Natural killer cell treated with Interleukin-12 subunit alpha and Interleukin-12 subunit beta and Interleukin-15 and Interleukin-18, amount 100 ng/mL, for 72 hours (primary cell): ENCODE measurements at regions not wholly inside any gene's neighbourhood (a gene's known extent, or its start where the extent isn't known, plus 50 kb on each side); places are given as distances from the start of the nearest gene placed in this dataset.
A peak's percentile ranks its signal among the peaks of the same experiment; 100 is the strongest.
"Not testable (repeated sequence)": the region's sequence is repeated elsewhere in the genome, so short reads cannot be mapped to it uniquely, and the experiment has no call there.

ENCODE experiments used
- ATAC-seq, 2 donors: fragments of 150-1000 bp; cut with Tn5 transposase in 1 of 2; sonication (Bioruptor Pico), chemical (Tn5 transposase) in 1 of 2; 2 replicates each; pipeline ENCODE4 v1.10.0; 2021
- DNase-seq: peaks from one replicate; pipeline ENCODE4 v3.0.0; 2022; ENCODE audit warnings: low spot score
- H3K27ac Mint-ChIP-seq, 2 donors: 1 replicate in 1 of 2; 2 replicates in 1 of 2; pipeline ENCODE4 v1.8.0; 2022; ENCODE audit warnings: mixed read lengths in 2 of 2, mild to moderate bottlenecking in 1 of 2, moderate library complexity in 1 of 2
- H3K27me3 Mint-ChIP-seq, 2 donors: 1 replicate in 1 of 2; 2 replicates in 1 of 2; pipeline ENCODE4 v1.8.0; 2022; ENCODE audit warnings: mixed read lengths in 2 of 2
- H3K36me3 Mint-ChIP-seq: one replicate; pipeline ENCODE4 v1.8.0; 2022; ENCODE audit warnings: mixed read lengths
- H3K4me1 Mint-ChIP-seq, 2 donors: 1 replicate in 1 of 2; 2 replicates in 1 of 2; pipeline ENCODE4 v1.8.0; 2022; ENCODE audit warnings: low read depth in 2 of 2, mixed read lengths in 2 of 2, mild to moderate bottlenecking in 1 of 2
- H3K4me3 Mint-ChIP-seq: one replicate; pipeline ENCODE4 v1.8.0; 2022; ENCODE audit warnings: mixed read lengths
- H3K9me3 Mint-ChIP-seq: 2 replicates; pipeline ENCODE4 v1.8.0; 2022; ENCODE audit warnings: mixed read lengths

- H3K4me3 Mint-ChIP-seq = no peak overlapping the region
- H3K4me1 Mint-ChIP-seq = no peaks in the 10 kb centered on the region
- no peaks in the 10 kb centered on the region for H3K27me3 Mint-ChIP-seq
- no peaks in the 10 kb centered on the region for H3K9me3 Mint-ChIP-seq
- DNase-seq (no peak), ATAC-seq (no peak)
- no peaks in the 10 kb centered on the region for H3K36me3 Mint-ChIP-seq
- H3K27ac Mint-ChIP-seq = no peak overlapping the region
Measured at GRCh38 chr6:141521440-141521839, 611.3 kb upstream of the GJE1 start.

GRCh38 chr6:141513830-141514229 is 618.9 kb upstream of the GJE1 start:
- Mint-ChIP-seq H3K4me1 (peaks cover 8 to 10% of the 10 kb centered on the region in 2 donors), H3K36me3 (no peaks in the 10 kb centered on the region), H3K27me3 (no peaks in the 10 kb centered on the region), H3K4me3 (peak overlapping the region; percentile 60), H3K9me3 (no peaks in the 10 kb centered on the region), H3K27ac (no peak overlapping the region)
- no peak for ATAC-seq
- DNase-seq = no peak

DNA sequence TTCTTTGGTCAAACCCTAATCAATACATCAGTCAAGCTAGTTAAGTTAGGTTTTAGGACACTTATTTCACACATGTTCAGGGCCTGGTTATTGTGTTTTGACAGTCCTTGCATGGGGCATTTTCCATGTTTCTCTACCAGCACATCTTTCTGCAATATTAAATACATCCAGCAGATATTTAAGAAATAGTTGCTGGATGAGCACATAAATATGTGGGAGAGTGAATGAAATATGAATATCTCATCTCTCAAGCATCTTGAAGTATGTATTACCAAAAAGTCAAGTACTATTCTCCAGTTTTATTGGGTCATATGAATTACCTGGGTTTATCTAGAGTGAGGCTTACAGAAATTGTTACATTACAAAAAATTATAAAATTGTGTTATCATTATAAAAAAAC is 621.9 kb upstream of the GJE1 start:
- ATAC-seq (no peak), DNase-seq (no peak)
- Mint-ChIP-seq H3K4me1 (peaks cover 8 to 10% of the 10 kb centered on the region in 2 donors), H3K4me3 (no peak overlapping the region), H3K36me3 (peaks cover 11% of the 10 kb centered on the region), H3K9me3 (peaks cover 8% of the 10 kb centered on the region), H3K27me3 (no peaks in the 10 kb centered on the region), H3K27ac (no peak overlapping the region)

- not testable (repeated sequence) for H3K4me1 Mint-ChIP-seq, H3K4me3 Mint-ChIP-seq, ATAC-seq, DNase-seq, H3K27ac Mint-ChIP-seq, H3K27me3 Mint-ChIP-seq
- Mint-ChIP-seq H3K9me3 (peaks cover 12% of the 10 kb centered on the region), H3K36me3 (peaks cover 21% of the 10 kb centered on the region)
Measured at GRCh38 chr6:141506062-141506461, 626.7 kb upstream of the GJE1 start.

DNA sequence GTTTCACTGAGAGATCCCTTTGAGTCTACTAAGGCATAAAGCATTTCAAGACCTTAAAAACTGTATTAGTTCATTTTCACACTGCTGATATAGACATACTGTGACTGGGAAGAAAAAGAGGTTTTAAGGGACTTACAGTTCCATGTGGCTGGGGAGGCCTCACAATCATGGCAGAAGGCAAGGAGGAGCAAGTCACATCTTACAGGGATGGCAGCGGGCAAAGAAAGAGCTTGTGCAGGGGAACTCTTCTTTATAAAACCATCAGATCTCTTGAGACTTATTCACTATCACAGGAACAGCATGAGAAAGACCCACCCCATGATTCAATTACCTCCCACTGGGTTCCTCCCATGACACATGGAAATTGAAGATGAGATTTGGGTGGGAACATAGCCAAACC is 628.4 kb upstream of the GJE1 start:
- H3K27ac Mint-ChIP-seq, DNase-seq, H3K27me3 Mint-ChIP-seq, H3K4me1 Mint-ChIP-seq, ATAC-seq, H3K4me3 Mint-ChIP-seq: not testable (repeated sequence)
- Mint-ChIP-seq H3K9me3 (peaks cover 12% of the 10 kb centered on the region), H3K36me3 (peaks cover 21% of the 10 kb centered on the region)

- H3K4me3 Mint-ChIP-seq = no peak overlapping the region
- no peak for ATAC-seq
- H3K4me1 Mint-ChIP-seq = no peaks in the 10 kb centered on the region
- peaks cover 16% of the 10 kb centered on the region for H3K36me3 Mint-ChIP-seq
- DNase-seq = no peak
- no peak overlapping the region for H3K27ac Mint-ChIP-seq
- H3K27me3 Mint-ChIP-seq = no peaks in the 10 kb centered on the region
- H3K9me3 Mint-ChIP-seq = peaks cover 9% of the 10 kb centered on the region
Measured at GRCh38 chr6:141501616-141502015, 631.1 kb upstream of the GJE1 start.

- Mint-ChIP-seq H3K27ac (no peak overlapping the region), H3K36me3 (peaks cover under 1% of the 10 kb centered on the region), H3K4me1 (no peaks in the 10 kb centered on the region), H3K9me3 (no peaks in the 10 kb centered on the region), H3K4me3 (no peak overlapping the region), H3K27me3 (no peaks in the 10 kb centered on the region)
- no peak for DNase-seq
- no peak for ATAC-seq
Measured at GRCh38 chr6:141498977-141499376, 633.7 kb upstream of the GJE1 start.

GRCh38 chr6:141492521-141493284 is 640.0 kb upstream of the GJE1 start:
- H3K27ac Mint-ChIP-seq = no peak overlapping the region
- no peaks in the 10 kb centered on the region for H3K27me3 Mint-ChIP-seq
- H3K4me3 Mint-ChIP-seq = no peak overlapping the region
- peaks cover 7 to 9% of the 10 kb centered on the region in 2 donors for H3K4me1 Mint-ChIP-seq
- H3K36me3 Mint-ChIP-seq = no peaks in the 10 kb centered on the region
- ATAC-seq (no peak), DNase-seq (no peak)
- H3K9me3 Mint-ChIP-seq = no peaks in the 10 kb centered on the region

GRCh38 chr6:141491684-141492083 is 641.0 kb upstream of the GJE1 start:
- ATAC-seq (no peak), DNase-seq (no peak)
- H3K4me3 Mint-ChIP-seq = no peak overlapping the region
- H3K4me1 Mint-ChIP-seq = peaks cover 11 to 16% of the 10 kb centered on the region in 2 donors
- no peaks in the 10 kb centered on the region for H3K27me3 Mint-ChIP-seq
- no peaks in the 10 kb centered on the region for H3K36me3 Mint-ChIP-seq
- no peaks in the 10 kb centered on the region for H3K9me3 Mint-ChIP-seq
- no peak overlapping the region for H3K27ac Mint-ChIP-seq

GRCh38 chr6:141490982-141491381 is 641.7 kb upstream of the GJE1 start:
- Mint-ChIP-seq H3K36me3 (no peaks in the 10 kb centered on the region), H3K9me3 (no peaks in the 10 kb centered on the region), H3K27ac (no peak overlapping the region), H3K4me1 (peaks cover 11 to 16% of the 10 kb centered on the region in 2 donors), H3K4me3 (no peak overlapping the region), H3K27me3 (no peaks in the 10 kb centered on the region)
- DNase-seq (no peak), ATAC-seq (no peak)

DNA sequence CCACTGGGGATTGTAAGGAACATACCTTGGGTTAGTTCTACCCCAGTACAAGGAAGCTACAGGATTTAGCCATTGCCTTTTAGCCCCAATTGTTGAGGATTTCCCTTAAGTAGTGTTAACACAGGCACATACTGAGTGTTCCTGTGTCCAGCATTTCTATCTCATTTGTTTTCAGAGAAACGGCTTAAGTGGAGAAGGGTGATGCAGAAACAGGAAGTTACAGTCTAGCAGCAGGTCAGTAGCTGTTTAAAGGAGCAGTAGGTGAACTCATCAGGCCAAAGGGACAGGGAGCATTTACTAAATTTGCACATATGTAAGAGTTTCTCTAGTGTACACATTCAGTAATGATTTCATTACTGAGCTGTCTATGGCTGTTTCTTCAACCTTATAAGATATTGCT is 644.2 kb upstream of the GJE1 start:
- Mint-ChIP-seq H3K27me3 (no peaks in the 10 kb centered on the region), H3K9me3 (no peaks in the 10 kb centered on the region), H3K36me3 (no peaks in the 10 kb centered on the region), H3K27ac (peak overlapping the region in 1 of 2 donors; percentile 25), H3K4me3 (no peak overlapping the region), H3K4me1 (peaks cover 15 to 26% of the 10 kb centered on the region in 2 donors)
- DNase-seq (no peak), ATAC-seq (peak; percentile 8 to 45)

GRCh38 chr6:141486942-141487341 is 645.8 kb upstream of the GJE1 start:
- no peak for DNase-seq
- Mint-ChIP-seq H3K27me3 (no peaks in the 10 kb centered on the region), H3K4me3 (no peak overlapping the region), H3K9me3 (no peaks in the 10 kb centered on the region), H3K27ac (peak overlapping the region; percentile 27 to 76), H3K4me1 (peaks cover 22 to 36% of the 10 kb centered on the region in 2 donors), H3K36me3 (no peaks in the 10 kb centered on the region)
- no peak for ATAC-seq

GRCh38 chr6:141484711-141485110 is 648.0 kb upstream of the GJE1 start:
- Mint-ChIP-seq H3K4me1 (peaks cover 26 to 36% of the 10 kb centered on the region in 2 donors), H3K27me3 (no peaks in the 10 kb centered on the region), H3K9me3 (no peaks in the 10 kb centered on the region), H3K36me3 (no peaks in the 10 kb centered on the region), H3K27ac (peak overlapping the region; percentile 83 to 95), H3K4me3 (peak overlapping the region; percentile 85)
- DNase-seq (no peak), ATAC-seq (peak; percentile 71 to 86)

DNA sequence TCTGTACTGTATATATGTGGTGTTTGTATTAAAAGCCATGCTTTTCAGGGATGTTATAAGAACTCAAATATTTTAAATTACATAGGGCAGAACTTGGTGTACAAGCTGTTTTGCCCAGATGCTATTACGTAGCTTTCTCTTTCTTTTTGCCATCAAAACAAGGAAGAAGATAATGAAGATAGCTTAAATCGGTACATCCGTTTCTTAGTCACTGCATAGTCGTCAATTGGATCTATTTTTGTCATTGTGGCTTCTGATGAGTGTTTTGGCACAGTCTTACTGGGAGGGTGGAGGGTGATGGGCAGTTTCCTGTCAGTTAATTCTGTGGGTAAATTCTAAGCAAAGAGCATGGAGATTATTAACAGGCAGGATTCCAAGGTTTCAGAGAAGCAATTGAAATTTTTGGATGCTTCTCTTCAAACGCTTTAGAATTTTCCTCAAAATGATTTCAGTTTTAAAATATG is 649.1 kb upstream of the GJE1 start:
- ATAC-seq (peak; percentile 95 to 98), DNase-seq (peak; percentile 72)
- Mint-ChIP-seq H3K36me3 (no peaks in the 10 kb centered on the region), H3K27ac (peak overlapping the region; percentile 83 to 95), H3K27me3 (no peaks in the 10 kb centered on the region), H3K4me3 (peak overlapping the region; percentile 85), H3K9me3 (no peaks in the 10 kb centered on the region), H3K4me1 (peaks cover 25 to 34% of the 10 kb centered on the region in 2 donors)
